ENCODE measurements at regions not wholly inside any gene's neighbourhood (a gene's known extent, or its start where the extent isn't known, plus 50 kb on each side); places are given as distances from the start of the nearest gene placed in this dataset.

DNA sequence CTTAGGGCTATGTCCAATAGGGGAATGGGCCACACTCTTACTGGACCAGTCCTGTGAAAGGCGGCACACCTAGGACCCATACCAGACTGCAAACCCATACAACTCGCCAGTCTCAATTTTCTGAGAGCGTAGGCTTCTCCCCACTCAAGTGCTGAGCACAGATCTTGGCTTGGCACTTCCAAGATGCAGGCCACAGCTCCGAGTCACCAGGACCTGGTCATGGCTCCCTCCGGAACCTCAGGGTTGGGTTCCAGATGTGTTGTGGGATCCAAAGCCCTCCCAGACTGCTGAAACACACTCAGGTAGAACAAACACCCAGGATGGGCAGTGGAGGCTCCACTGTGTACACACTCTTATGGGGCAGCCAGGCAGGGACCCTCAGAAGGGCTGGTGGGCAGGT lies 103.3 kb downstream of the TMEM144 start:
- BruUV-seq (replicated peaks), result no TSS peak
- no peak overlapping the region for H3K27ac ChIP-seq (ENCODE audit: low read depth, low read length)

DNA sequence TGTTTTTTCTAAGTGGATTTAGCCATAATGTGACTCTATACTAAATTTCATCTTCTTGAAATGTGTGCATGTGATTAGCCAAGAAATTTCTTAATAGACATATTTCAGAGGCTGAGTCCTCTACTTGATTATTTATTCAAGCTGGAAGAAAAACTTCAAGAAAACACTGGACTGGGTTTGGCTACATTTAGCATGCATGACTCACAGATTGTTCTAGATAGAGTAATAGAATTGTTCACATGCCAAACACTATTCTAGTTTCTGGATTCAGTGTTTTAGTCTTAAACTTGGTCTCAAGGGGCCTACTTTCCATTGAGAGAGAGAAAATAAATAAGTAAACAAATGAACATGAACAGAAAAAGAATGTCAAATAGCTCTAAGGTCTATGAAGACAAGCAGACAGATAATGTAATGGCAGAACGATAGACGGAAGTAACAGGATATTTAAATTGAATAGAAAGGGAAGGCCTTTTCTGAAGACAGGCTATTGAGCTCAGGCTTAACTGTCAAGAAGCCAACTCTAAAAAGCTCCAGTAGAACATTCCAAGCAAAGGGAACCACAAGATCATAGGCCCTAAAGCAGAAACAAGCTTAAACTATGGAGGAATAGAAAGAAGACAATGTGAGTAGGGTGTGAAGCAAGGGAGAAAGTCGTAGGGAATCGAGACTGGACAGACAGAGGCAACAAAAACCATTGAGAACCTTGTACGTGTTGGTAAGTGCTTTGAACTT lies 104.6 kb downstream of the TMEM144 start:
- Histone ChIP-seq H3K9me3 (ENCODE audit: control insufficient read depth in 1 of 2, insufficient read depth in 1 of 2, low read depth in 1 of 2, low read length in 2 of 2) (no peaks in the 10 kb centered on the region), H3K4me3 (replicated peaks in 1 of 2; ENCODE audit: low read depth in 1 of 2, low read length in 2 of 2) (no peak overlapping the region), H3K9ac (ENCODE audit: low read length) (no peak overlapping the region), H3K79me2 (ENCODE audit: insufficient read depth, low read length) (no peaks in the 10 kb centered on the region), H2AFZ (ENCODE audit: low read depth, low read length, poor library complexity, severe bottlenecking) (no peak overlapping the region), H3K36me3 (ENCODE audit: control insufficient read depth in 1 of 2, insufficient read depth in 2 of 2, low read length in 2 of 2) (no peaks in the 10 kb centered on the region), H3K27me3 (ENCODE audit: insufficient read depth, low read length) (no peaks in the 10 kb centered on the region), H4K20me1 (ENCODE audit: insufficient read depth) (no peaks in the 10 kb centered on the region), H3K9me2 (ENCODE audit: insufficient read depth) (no peaks in the 10 kb centered on the region), H3K4me1 (ENCODE audit: control insufficient read depth in 1 of 2, insufficient read depth in 2 of 2, low read length in 2 of 2) (no peaks in the 10 kb centered on the region), H3K27ac (ENCODE audit: low read depth, low read length) (no peak overlapping the region), H3K4me2 (ENCODE audit: low read length) (no peak overlapping the region)
- ChIA-PET RAD21 (ENCODE audit: low non-redundant PET in 1 of 2, low total read pairs in 2 of 2, uncharacterized antibody in 2 of 2, unreplicated experiment in 2 of 2) (no interaction called here), CTCF (no interaction called here), POLR2A (no interaction called here)
- intact Hi-C loops (cut with micrococcal nuclease), result no loop called here
- ATAC-seq, result no peak
- TF ChIP-seq, protein P1, sequence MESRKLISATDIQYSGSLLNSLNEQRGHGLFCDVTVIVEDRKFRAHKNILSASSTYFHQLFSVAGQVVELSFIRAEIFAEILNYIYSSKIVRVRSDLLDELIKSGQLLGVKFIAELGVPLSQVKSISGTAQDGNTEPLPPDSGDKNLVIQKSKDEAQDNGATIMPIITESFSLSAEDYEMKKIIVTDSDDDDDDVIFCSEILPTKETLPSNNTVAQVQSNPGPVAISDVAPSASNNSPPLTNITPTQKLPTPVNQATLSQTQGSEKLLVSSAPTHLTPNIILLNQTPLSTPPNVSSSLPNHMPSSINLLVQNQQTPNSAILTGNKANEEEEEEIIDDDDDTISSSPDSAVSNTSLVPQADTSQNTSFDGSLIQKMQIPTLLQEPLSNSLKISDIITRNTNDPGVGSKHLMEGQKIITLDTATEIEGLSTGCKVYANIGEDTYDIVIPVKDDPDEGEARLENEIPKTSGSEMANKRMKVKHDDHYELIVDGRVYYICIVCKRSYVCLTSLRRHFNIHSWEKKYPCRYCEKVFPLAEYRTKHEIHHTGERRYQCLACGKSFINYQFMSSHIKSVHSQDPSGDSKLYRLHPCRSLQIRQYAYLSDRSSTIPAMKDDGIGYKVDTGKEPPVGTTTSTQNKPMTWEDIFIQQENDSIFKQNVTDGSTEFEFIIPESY (IDR thresholded peaks at IDR 0.05; ENCODE audit: extremely low read depth, insufficient replicate concordance, low read length), result no peak
- TF ChIP-seq, protein P2, sequence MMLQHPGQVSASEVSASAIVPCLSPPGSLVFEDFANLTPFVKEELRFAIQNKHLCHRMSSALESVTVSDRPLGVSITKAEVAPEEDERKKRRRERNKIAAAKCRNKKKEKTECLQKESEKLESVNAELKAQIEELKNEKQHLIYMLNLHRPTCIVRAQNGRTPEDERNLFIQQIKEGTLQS (IDR thresholded peaks at IDR 0.05), result no peak
- TF ChIP-seq ELF1 (IDR thresholded peaks at IDR 0.05; ENCODE audit: borderline replicate concordance, low read depth), result no peak
- TF ChIP-seq, protein P3, sequence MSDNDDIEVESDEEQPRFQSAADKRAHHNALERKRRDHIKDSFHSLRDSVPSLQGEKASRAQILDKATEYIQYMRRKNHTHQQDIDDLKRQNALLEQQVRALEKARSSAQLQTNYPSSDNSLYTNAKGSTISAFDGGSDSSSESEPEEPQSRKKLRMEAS (IDR thresholded peaks at IDR 0.05), result no peak
- TF ChIP-seq SRF (IDR thresholded peaks at IDR 0.05; ENCODE audit: low read depth), result no peak
- no peak for TF ChIP-seq CEBPB (IDR thresholded peaks at IDR 0.05; ENCODE audit: low read depth)
- no peak for TF ChIP-seq EZH2phosphoT487 (IDR thresholded peaks at IDR 0.05; ENCODE audit: borderline replicate concordance)
- TF ChIP-seq, protein P4, sequence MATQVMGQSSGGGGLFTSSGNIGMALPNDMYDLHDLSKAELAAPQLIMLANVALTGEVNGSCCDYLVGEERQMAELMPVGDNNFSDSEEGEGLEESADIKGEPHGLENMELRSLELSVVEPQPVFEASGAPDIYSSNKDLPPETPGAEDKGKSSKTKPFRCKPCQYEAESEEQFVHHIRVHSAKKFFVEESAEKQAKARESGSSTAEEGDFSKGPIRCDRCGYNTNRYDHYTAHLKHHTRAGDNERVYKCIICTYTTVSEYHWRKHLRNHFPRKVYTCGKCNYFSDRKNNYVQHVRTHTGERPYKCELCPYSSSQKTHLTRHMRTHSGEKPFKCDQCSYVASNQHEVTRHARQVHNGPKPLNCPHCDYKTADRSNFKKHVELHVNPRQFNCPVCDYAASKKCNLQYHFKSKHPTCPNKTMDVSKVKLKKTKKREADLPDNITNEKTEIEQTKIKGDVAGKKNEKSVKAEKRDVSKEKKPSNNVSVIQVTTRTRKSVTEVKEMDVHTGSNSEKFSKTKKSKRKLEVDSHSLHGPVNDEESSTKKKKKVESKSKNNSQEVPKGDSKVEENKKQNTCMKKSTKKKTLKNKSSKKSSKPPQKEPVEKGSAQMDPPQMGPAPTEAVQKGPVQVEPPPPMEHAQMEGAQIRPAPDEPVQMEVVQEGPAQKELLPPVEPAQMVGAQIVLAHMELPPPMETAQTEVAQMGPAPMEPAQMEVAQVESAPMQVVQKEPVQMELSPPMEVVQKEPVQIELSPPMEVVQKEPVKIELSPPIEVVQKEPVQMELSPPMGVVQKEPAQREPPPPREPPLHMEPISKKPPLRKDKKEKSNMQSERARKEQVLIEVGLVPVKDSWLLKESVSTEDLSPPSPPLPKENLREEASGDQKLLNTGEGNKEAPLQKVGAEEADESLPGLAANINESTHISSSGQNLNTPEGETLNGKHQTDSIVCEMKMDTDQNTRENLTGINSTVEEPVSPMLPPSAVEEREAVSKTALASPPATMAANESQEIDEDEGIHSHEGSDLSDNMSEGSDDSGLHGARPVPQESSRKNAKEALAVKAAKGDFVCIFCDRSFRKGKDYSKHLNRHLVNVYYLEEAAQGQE (IDR thresholded peaks at IDR 0.05; ENCODE audit: low read depth), result no peak
- no TSS peak for BruUV-seq (replicated peaks)
- DNase-seq (ENCODE audit: low read depth, low spot score), result no peak

More for the DNA sequence above, 103.3 kb downstream of the TMEM144 start:
- Histone ChIP-seq H3K36me3 (ENCODE audit: control insufficient read depth in 1 of 2, insufficient read depth in 2 of 2, low read length in 2 of 2) (no peaks in the 10 kb centered on the region), H3K4me3 (replicated peaks in 1 of 2; ENCODE audit: low read depth in 1 of 2, low read length in 2 of 2) (no peak overlapping the region), H3K27me3 (ENCODE audit: insufficient read depth, low read length) (no peaks in the 10 kb centered on the region), H3K9me2 (ENCODE audit: insufficient read depth) (no peaks in the 10 kb centered on the region), H4K20me1 (ENCODE audit: insufficient read depth) (no peaks in the 10 kb centered on the region), H3K9ac (ENCODE audit: low read length) (no peak overlapping the region), H3K79me2 (ENCODE audit: insufficient read depth, low read length) (no peaks in the 10 kb centered on the region), H3K4me1 (ENCODE audit: control insufficient read depth in 1 of 2, insufficient read depth in 2 of 2, low read length in 2 of 2) (no peaks in the 10 kb centered on the region), H3K9me3 (ENCODE audit: control insufficient read depth in 1 of 2, insufficient read depth in 1 of 2, low read depth in 1 of 2, low read length in 2 of 2) (no peaks in the 10 kb centered on the region), H2AFZ (ENCODE audit: low read depth, low read length, poor library complexity, severe bottlenecking) (no peak overlapping the region), H3K4me2 (ENCODE audit: low read length) (no peak overlapping the region)
- DNase-seq (ENCODE audit: low read depth, low spot score) (no peak), ATAC-seq (no peak)
- ChIA-PET POLR2A (no interaction called here), CTCF (no interaction called here), RAD21 (ENCODE audit: low non-redundant PET in 1 of 2, low total read pairs in 2 of 2, uncharacterized antibody in 2 of 2, unreplicated experiment in 2 of 2) (no interaction called here)
- TF ChIP-seq ELF1 (IDR thresholded peaks at IDR 0.05; ENCODE audit: borderline replicate concordance, low read depth) (no peak), YY1 (IDR thresholded peaks at IDR 0.05; ENCODE audit: extremely low read depth, insufficient replicate concordance, low read depth, low read length) (no peak), EZH2 (IDR thresholded peaks at IDR 0.05) (no peak), ZNF274 (IDR thresholded peaks at IDR 0.05; ENCODE audit: low read depth, low read length) (no peak), JUND (IDR thresholded peaks at IDR 0.05) (no peak), POLR2AphosphoS5 (IDR thresholded peaks at IDR 0.05; ENCODE audit: low read depth, low read length) (no peak), EZH2phosphoT487 (IDR thresholded peaks at IDR 0.05; ENCODE audit: borderline replicate concordance) (no peak), SRF (IDR thresholded peaks at IDR 0.05; ENCODE audit: low read depth) (no peak), TCF7L2 (IDR thresholded peaks at IDR 0.05; ENCODE audit: borderline replicate concordance, extremely low read depth, insufficient read depth, insufficient read length) (no peak), RAD21 (IDR thresholded peaks at IDR 0.05; ENCODE audit: low read depth) (no peak), SIN3A (IDR thresholded peaks at IDR 0.05; ENCODE audit: low read depth) (no peak)
- TF ChIP-seq, protein P2 (IDR thresholded peaks at IDR 0.05), result no peak
- intact Hi-C loops (cut with micrococcal nuclease), result no loop called here
